Upper lobe of left lung (tissue), 6 donors: ENCODE measurements at regions not wholly inside any gene's neighbourhood (a gene's known extent, or its start where the extent isn't known, plus 50 kb on each side); places are given as distances from the start of the nearest gene placed in this dataset.

Experiments
- ATAC-seq, 2 donors: fragments of 200-7000 bp; cut with Tn5 transposase; one replicate each; pipeline ENCODE4 v1.9.1; 2022; ENCODE audit warnings: mild to moderate bottlenecking in 2 of 2, moderate library complexity in 2 of 2; ENCODE audit not compliant: low FRiP score in 2 of 2
- DNase-seq, 2 donors: peaks; one replicate each; pipeline ENCODE4 v3.0.0-alpha.2; 2019 to 2020
- H3K27ac ChIP-seq, 4 donors: fragments of 200-600 bp; sonication (generic); one replicate each; pipeline ENCODE4 v1.5.1; 2016 to 2019
- H3K27me3 ChIP-seq, 4 donors: fragments of 200-600 bp; sonication (generic); one replicate each; pipeline ENCODE4 v1.5.1; 2017 to 2019
- H3K36me3 ChIP-seq, 4 donors: fragments of 200-600 bp; sonication (generic); one replicate each; pipeline ENCODE4 v1.5.1; 2016 to 2019
- H3K4me1 ChIP-seq, 4 donors: fragments of 200-600 bp; sonication (generic); one replicate each; pipeline ENCODE4 v1.5.1; 2018 to 2019
- H3K4me3 ChIP-seq, 4 donors: fragments of 200-600 bp; sonication (generic); one replicate each; pipeline ENCODE4 v1.5.1; 2017 to 2019; ENCODE audit warnings: mild to moderate bottlenecking in 2 of 4, moderate library complexity in 1 of 4
- H3K9me3 ChIP-seq, 4 donors: fragments of 200-600 bp; sonication (generic); one replicate each; pipeline ENCODE4 v1.5.1; 2018 to 2019
- EP300 ChIP-seq, 4 donors: sonication (generic); formaldehyde crosslinking; IDR thresholded peaks; one replicate each; pipeline ENCODE4 v1.5.1; 2017; ENCODE audit warnings: antibody characterized with exemption in 4 of 4, control low read depth in 2 of 4
- POLR2A ChIP-seq, 4 donors: fragments of 450-650 bp; IDR thresholded peaks; one replicate each; pipeline ENCODE4 v1.5.1; 2016 to 2017; ENCODE audit warnings: antibody characterized with exemption in 4 of 4, mild to moderate bottlenecking in 2 of 4
- POLR2AphosphoS5 ChIP-seq, 2 donors: sonication (generic); formaldehyde crosslinking; IDR thresholded peaks; one replicate each; pipeline ENCODE4 v1.5.1; 2017; ENCODE audit warnings: antibody characterized with exemption in 2 of 2
- WGBS, 2 donors: methylation state at CpG; one replicate each; pipeline ENCODE4 v1.1.5; 2017 to 2018; 5-methylcytosine and 5-hydroxymethylcytosine counted together
- TF ChIP-seq, protein P1 (sequence below), 6 experiments: fragments of 450-650 bp in 4 of 6; fragments of 200-600 bp in 2 of 6; sonication (generic) in 2 of 6; IDR thresholded peaks; one replicate each; pipeline ENCODE4 v1.5.1; 2016 to 2019; ENCODE audit warnings: antibody characterized with exemption in 6 of 6
- donor health status: DM: no; HTN: no; CAD: no; lungs with moderate emphysema.
- donor health status: DM: no; HTN: yes; CAD: no; lungs with severe emphysema.

DNA sequence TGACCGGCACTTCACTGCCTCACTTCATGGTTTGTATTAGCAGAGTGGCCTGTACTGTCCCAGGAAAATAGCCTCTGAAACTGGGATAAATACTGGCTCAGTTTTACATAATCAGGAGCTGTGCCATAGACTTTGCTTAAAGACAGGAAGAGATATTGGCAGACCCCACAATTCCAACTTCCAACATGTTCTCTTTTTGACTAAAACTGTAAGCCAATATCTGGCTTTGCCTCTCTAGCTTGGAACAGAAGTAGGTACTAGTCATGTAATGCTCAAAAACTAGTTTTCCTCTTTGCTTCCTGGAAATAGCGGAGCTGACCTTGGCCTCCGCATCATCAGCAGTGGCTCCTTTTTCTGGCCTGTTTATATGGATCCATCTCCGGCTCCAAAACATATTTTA, 276.9 kb downstream of the CDH9 start:
- no peaks in the 10 kb centered on the region for H3K9me3 ChIP-seq
- ATAC-seq: no peak
- H3K27me3 ChIP-seq: no peaks in the 10 kb centered on the region
- TF ChIP-seq, protein P1, sequence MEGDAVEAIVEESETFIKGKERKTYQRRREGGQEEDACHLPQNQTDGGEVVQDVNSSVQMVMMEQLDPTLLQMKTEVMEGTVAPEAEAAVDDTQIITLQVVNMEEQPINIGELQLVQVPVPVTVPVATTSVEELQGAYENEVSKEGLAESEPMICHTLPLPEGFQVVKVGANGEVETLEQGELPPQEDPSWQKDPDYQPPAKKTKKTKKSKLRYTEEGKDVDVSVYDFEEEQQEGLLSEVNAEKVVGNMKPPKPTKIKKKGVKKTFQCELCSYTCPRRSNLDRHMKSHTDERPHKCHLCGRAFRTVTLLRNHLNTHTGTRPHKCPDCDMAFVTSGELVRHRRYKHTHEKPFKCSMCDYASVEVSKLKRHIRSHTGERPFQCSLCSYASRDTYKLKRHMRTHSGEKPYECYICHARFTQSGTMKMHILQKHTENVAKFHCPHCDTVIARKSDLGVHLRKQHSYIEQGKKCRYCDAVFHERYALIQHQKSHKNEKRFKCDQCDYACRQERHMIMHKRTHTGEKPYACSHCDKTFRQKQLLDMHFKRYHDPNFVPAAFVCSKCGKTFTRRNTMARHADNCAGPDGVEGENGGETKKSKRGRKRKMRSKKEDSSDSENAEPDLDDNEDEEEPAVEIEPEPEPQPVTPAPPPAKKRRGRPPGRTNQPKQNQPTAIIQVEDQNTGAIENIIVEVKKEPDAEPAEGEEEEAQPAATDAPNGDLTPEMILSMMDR (IDR thresholded peaks at IDR 0.05): no peak
- TF ChIP-seq EP300 (IDR thresholded peaks at IDR 0.05) (no peak), POLR2AphosphoS5 (IDR thresholded peaks at IDR 0.05) (no peak), POLR2A (IDR thresholded peaks at IDR 0.05) (no peak)
- no peak overlapping the region for H3K4me3 ChIP-seq
- H3K36me3 ChIP-seq: no peaks in the 10 kb centered on the region
- WGBS, 2 donors: 74 to 79% methylated on average over 4 of the region's 4 CpGs
- H3K4me1 ChIP-seq: no peaks in the 10 kb centered on the region
- no peak overlapping the region for H3K27ac ChIP-seq
- DNase-seq: no peak

DNA sequence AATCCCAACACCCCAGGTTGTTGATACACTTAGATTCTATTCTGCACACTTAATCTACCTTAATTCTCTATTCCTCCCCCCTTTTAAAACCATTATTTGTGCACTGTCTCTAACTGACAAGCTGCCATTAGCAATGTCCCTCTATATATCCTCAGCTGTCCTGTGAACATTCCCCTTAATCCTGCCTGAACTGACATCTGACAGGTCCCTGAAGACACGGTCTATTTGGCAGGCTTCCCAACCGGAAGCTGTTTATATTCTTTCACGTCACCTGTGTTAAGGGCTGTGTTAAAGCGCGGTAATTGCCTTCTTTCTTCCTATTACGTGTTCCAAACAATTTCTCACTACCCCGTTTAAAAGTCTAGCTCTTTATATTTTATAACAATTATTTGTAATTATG, 277.3 kb downstream of the CDH9 start:
- no peak for ATAC-seq
- no peaks in the 10 kb centered on the region for H3K36me3 ChIP-seq
- H3K4me1 ChIP-seq: no peaks in the 10 kb centered on the region
- H3K9me3 ChIP-seq: no peaks in the 10 kb centered on the region
- H3K27me3 ChIP-seq: no peaks in the 10 kb centered on the region
- no peak overlapping the region for H3K27ac ChIP-seq
- 61 to 64% methylated on average over 7 of the region's 7 CpGs for WGBS, 2 donors
- TF ChIP-seq POLR2AphosphoS5 (IDR thresholded peaks at IDR 0.05) (no peak), EP300 (IDR thresholded peaks at IDR 0.05) (no peak), POLR2A (IDR thresholded peaks at IDR 0.05) (no peak)
- TF ChIP-seq, protein P1 (IDR thresholded peaks at IDR 0.05): no peak
- H3K4me3 ChIP-seq: no peak overlapping the region
- DNase-seq: no peak

DNA sequence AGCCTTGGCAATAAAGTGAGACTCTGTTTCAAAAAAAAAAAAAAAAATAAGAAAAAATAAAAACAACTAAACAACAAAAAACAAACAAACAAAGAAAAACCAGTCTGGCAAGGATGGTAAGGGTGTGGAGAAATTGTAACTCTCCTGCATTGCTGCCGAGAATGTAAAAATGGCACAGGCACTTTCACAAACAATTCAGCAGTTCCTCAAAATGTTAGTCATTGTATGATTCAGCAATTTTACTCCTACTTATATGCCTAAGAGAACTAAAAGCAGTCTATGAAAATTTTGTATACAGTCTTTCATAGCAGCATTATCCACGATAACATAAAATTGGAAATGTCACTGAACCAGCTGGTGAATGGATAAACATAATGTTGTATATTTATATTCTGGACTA, 280.4 kb downstream of the CDH9 start:
- Histone ChIP-seq H3K4me1 (no peaks in the 10 kb centered on the region), H3K27ac (no peak overlapping the region), H3K9me3 (no peaks in the 10 kb centered on the region), H3K27me3 (no peaks in the 10 kb centered on the region), H3K36me3 (no peaks in the 10 kb centered on the region), H3K4me3 (no peak overlapping the region)
- TF ChIP-seq EP300 (IDR thresholded peaks at IDR 0.05): no peak
- no peak for TF ChIP-seq POLR2A (IDR thresholded peaks at IDR 0.05)
- TF ChIP-seq, protein P1 (IDR thresholded peaks at IDR 0.05): no peak
- TF ChIP-seq POLR2AphosphoS5 (IDR thresholded peaks at IDR 0.05): no peak
- ATAC-seq (no peak), DNase-seq (no peak)
- 66 to 73% methylated on average over 2 of the region's 2 CpGs for whole genome bisulfite sequencing, 2 donors

DNA sequence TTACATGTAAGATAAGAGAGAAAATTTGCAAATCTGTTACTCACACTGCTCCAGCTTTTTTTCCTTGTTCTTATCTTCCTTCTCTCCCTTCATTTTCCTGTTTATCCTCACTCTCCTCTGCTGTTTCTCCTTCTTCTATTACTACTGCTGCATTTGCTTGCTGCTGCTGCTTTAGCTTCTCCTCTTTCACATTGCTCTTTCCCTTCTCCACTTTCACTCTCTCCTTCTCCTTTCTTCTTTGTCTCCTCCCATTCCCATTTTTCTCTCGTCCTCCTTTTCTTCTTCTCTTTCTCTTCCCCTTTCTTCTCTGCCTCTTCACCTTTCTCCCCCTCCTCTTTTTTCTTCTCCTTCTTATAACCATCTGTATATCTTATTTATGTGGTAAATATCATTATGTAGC, 288.6 kb downstream of the CDH9 start:
- Histone ChIP-seq H3K4me3 (no peak overlapping the region), H3K27me3 (no peaks in the 10 kb centered on the region), H3K4me1 (no peaks in the 10 kb centered on the region), H3K9me3 (no peaks in the 10 kb centered on the region), H3K27ac (no peak overlapping the region), H3K36me3 (no peaks in the 10 kb centered on the region)
- ATAC-seq (no peak), DNase-seq (no peak)
- 29 to 31% methylated on average over 1 of the region's 1 CpG for WGBS, 2 donors
- no peak for TF ChIP-seq EP300 (IDR thresholded peaks at IDR 0.05)
- TF ChIP-seq, protein P1 (IDR thresholded peaks at IDR 0.05): no peak
- TF ChIP-seq POLR2A (IDR thresholded peaks at IDR 0.05): no peak
- no peak for TF ChIP-seq POLR2AphosphoS5 (IDR thresholded peaks at IDR 0.05)

DNA sequence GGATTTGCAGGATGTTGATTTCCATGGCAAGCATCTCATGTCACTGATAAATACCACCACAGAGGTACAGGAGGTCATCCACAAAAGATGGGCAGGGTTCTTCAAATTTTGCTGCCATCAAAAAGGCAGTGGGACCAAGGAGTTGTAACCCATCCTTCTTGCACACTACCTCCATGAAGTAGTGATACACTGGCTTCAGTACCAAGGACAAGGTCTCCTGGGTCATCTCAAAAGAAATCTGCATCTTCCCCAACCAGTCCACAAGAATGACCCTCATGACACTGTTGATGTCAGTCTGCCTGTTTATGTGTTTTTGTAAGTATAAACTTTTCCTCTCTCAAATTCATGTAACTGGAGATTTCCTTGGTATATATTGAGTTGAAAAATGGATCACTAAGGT, 298.2 kb downstream of the CDH9 start:
- ATAC-seq (no peak), DNase-seq (no peak)
- H3K36me3 ChIP-seq: no peaks in the 10 kb centered on the region
- no peak overlapping the region for H3K4me3 ChIP-seq
- no peak overlapping the region for H3K27ac ChIP-seq
- H3K27me3 ChIP-seq: no peaks in the 10 kb centered on the region
- no peaks in the 10 kb centered on the region for H3K9me3 ChIP-seq
- no peaks in the 10 kb centered on the region for H3K4me1 ChIP-seq
- TF ChIP-seq POLR2AphosphoS5 (IDR thresholded peaks at IDR 0.05): no peak
- TF ChIP-seq POLR2A (IDR thresholded peaks at IDR 0.05): no peak
- TF ChIP-seq, protein P1 (IDR thresholded peaks at IDR 0.05): no peak
- no peak for TF ChIP-seq EP300 (IDR thresholded peaks at IDR 0.05)
